LoVo (cell line): ENCODE measurements at regions not wholly inside any gene's neighbourhood (a gene's known extent, or its start where the extent isn't known, plus 50 kb on each side); places are given as distances from the start of the nearest gene placed in this dataset.
A peak's percentile ranks its signal among the peaks of the same experiment; 100 is the strongest.

Experiments used
- DNase-seq: peaks from one replicate; pipeline ENCODE4 v3.0.0-alpha.2; 2016; ENCODE audit warnings: low spot score

GRCh38 chr3:24763393-24763792 is 268.7 kb upstream of the THRB start:
- DNase-seq = no peak

- no peak for DNase-seq
Observed at GRCh38 chr3:24764236-24764915, 269.7 kb upstream of the THRB start.

GRCh38 chr3:24765399-24765798 is 270.7 kb upstream of the THRB start:
- DNase-seq = no peak

- no peak for DNase-seq
Observed at GRCh38 chr3:24769918-24770317, 275.3 kb upstream of the THRB start.

GRCh38 chr3:24773798-24774197 is 279.1 kb upstream of the THRB start:
- peak; percentile 59 for DNase-seq

GRCh38 chr3:24780991-24781390 is 286.3 kb upstream of the THRB start:
- DNase-seq = no peak

- DNase-seq = no peak
Observed at GRCh38 chr3:24781454-24781853, 286.8 kb upstream of the THRB start.

GRCh38 chr3:24793896-24794295 is 299.2 kb upstream of the THRB start:
- no peak for DNase-seq

- DNase-seq = no peak
Observed at GRCh38 chr3:24802614-24803013, 308.0 kb upstream of the THRB start.

GRCh38 chr3:24804095-24804494 is 309.4 kb upstream of the THRB start:
- DNase-seq = no peak

GRCh38 chr3:24810881-24811280 is 316.2 kb upstream of the THRB start:
- no peak for DNase-seq

GRCh38 chr3:24812116-24812515 is 317.5 kb upstream of the THRB start:
- DNase-seq = no peak

- DNase-seq = no peak
Observed at GRCh38 chr3:24818055-24818454, 323.4 kb upstream of the THRB start.

GRCh38 chr3:24828011-24828410 is 333.4 kb upstream of the THRB start:
- no peak for DNase-seq

- no peak for DNase-seq
Observed at GRCh38 chr3:24828551-24828950, 333.9 kb upstream of the THRB start.

GRCh38 chr3:24829011-24829581 is 334.4 kb upstream of the THRB start:
- no peak for DNase-seq

- no peak for DNase-seq
Observed at GRCh38 chr3:24829629-24830229, 335.1 kb upstream of the THRB start.

GRCh38 chr3:24830230-24831152 is 335.8 kb upstream of the THRB start:
- DNase-seq = no peak

- no peak for DNase-seq
Observed at GRCh38 chr3:24831221-24831620, 336.6 kb upstream of the THRB start.

- no peak for DNase-seq
Observed at GRCh38 chr3:24832891-24833290, 338.2 kb upstream of the THRB start.

GRCh38 chr3:24834442-24834841 is 339.8 kb upstream of the THRB start:
- DNase-seq = no peak

GRCh38 chr3:24835510-24835909 is 340.9 kb upstream of the THRB start:
- DNase-seq = no peak

GRCh38 chr3:24837601-24838000 is 343.0 kb upstream of the THRB start:
- DNase-seq = no peak
